ENCODE measurements at regions not wholly inside any gene's neighbourhood (a gene's known extent, or its start where the extent isn't known, plus 50 kb on each side); places are given as distances from the start of the nearest gene placed in this dataset.
"Not testable (repeated sequence)": the region's sequence is repeated elsewhere in the genome, so short reads cannot be mapped to it uniquely, and the experiment has no call there.

- no peak for DNase-seq (ENCODE audit: low read depth)
These were observed 66.7 kb upstream of the ATP2B1 start for GRCh38 chr12:89775063-89775985.

DNA sequence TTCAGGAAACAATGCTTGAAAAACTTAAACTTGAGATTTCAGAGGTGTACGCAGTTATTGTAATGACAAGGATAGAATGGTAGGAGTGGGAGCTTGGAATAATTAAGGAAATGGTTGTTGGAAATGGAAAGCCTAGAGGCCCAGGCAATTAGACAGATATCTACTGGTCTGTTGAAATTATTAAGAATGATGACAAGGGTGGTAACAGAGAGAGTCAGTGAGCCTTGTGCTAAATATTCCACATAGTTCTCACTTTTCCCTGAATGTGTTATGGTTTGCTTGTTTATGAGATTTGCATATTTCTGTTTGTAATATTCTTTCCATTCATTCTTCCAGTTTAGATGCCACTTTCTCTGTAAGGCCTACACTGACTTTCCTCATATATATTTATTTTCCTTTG lies 66.0 kb upstream of the ATP2B1 start:
- DNase-seq (ENCODE audit: low read depth): no peak

DNA sequence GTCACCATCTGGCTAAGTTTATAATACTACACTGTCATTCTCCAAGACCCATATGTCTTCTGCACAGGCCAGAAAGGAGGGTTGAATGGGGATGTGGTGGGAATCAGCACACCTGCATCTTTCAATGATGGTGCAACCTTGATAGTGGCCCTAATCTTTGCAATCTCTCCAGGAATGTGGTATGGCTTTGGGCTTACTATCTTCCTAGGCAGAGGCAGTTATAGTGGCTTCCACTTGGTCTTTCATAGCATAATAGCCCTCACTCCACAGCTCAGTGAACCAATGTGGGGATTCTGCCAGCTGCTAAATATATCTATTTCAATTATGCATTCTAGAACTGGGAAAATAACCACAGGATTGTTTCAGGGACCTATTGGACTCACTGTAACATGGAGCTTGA lies 61.8 kb upstream of the ATP2B1 start:
- DNase-seq (ENCODE audit: low read depth): no peak

- DNase-seq (ENCODE audit: low read depth): no peak
These were observed 60.8 kb upstream of the ATP2B1 start for GRCh38 chr12:89769483-89769818.

DNA sequence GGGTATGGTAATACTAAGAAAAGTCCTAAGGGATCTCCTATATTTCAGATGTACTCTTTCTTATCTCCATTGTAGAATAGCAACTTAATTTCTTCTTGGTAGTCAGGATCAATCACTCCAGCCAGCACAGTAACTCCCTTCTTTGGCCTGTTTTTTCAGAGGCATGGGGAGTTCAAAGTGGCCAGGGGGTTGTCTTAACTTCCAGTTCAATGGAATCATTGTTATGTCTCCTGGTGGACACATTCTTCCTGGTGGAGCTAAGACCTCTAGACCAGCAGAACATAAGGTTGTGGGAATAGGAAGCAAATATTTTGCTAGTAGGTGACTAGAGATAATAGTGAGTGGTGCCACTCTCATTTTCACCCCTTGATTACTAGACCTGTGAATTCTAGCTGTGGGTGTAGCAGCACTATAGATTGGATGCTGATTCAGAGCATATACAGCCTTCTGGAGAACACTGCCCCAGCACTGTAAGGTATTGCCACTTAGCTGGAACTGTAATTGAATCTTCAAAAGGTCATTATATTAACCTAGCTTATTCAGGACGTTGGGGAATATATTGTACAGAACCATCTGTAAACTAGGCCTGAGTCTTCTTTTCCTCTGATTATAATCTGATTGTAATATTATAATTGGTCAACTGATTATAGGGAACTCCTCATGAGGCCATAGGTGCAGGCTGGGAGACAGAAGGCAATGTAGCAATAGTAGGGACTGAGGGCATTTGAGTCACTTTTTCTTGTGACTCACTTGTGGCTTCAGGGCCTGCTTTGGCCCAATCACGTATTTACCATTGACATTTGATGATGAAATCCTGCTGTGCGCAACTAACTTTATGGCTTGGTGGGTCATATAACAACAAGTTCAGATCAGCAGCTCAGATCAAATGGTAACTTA lies 60.2 kb upstream of the ATP2B1 start:
- DNase-seq (ENCODE audit: low read depth): no peak

- no peak for DNase-seq (ENCODE audit: low read depth)
These were observed 57.6 kb upstream of the ATP2B1 start for GRCh38 chr12:89765959-89766824.

- not testable (repeated sequence) for DNase-seq (ENCODE audit: low read depth)
These were observed 55.5 kb upstream of the ATP2B1 start for GRCh38 chr12:89764164-89764563.

- no peak for DNase-seq (ENCODE audit: low read depth)
These were observed 54.0 kb upstream of the ATP2B1 start for GRCh38 chr12:89762498-89763170.

DNA sequence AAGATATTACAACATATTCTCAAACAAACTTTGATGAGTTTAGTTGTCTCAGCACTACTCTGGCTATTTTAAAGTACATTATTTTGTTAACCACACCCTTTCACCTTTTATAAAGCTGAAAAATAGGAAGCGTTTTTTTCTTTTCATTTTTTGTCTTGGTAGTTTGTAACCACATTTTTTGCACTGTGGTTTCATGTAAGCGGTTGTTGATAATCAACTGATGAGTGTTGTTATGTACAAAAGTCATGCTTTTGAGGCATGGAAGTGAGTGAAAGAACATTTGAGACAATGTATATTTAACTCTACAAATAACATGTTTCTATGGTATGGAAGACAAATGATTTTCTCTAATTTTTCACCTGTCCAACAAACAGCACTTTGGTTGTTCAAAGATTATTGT lies 52.1 kb upstream of the ATP2B1 start:
- no peak for DNase-seq (ENCODE audit: low read depth)

Data from stimulated activated CD8-positive, alpha-beta memory T cell treated with anti-CD3 and anti-CD28 coated beads, Interleukin-12 subunit alpha, Interleukin-12 subunit beta, amount 100 ng/mL, for 4 hours (primary cell).